Colonic mucosa (tissue), 4 donors: ENCODE measurements at regions not wholly inside any gene's neighbourhood (a gene's known extent, or its start where the extent isn't known, plus 50 kb on each side); places are given as distances from the start of the nearest gene placed in this dataset.

Experiments used
- DNase-seq: peaks from one replicate; pipeline ENCODE4 v3.0.0-alpha.2; 2020
- H3K27ac ChIP-seq: fragments of 200-600 bp; one replicate; pipeline ENCODE4 v1.8.0; 2021
- H3K27me3 ChIP-seq: fragments of 200-600 bp; one replicate; pipeline ENCODE4 v1.8.0; 2021
- H3K36me3 ChIP-seq: fragments of 200-600 bp; one replicate; pipeline ENCODE4 v1.8.0; 2021
- H3K4me1 ChIP-seq: fragments of 200-600 bp; one replicate; pipeline ENCODE4 v1.8.0; 2021; ENCODE audit warnings: mild to moderate bottlenecking
- H3K4me3 ChIP-seq: fragments of 200-600 bp; one replicate; pipeline ENCODE4 v1.8.0; 2021
- H3K9ac ChIP-seq, 2 donors: one replicate each; pipeline ENCODE4 v1.7.0; 2013; ENCODE audit warnings: control low read depth in 2 of 2, low read depth in 2 of 2, low read length in 2 of 2
- H3K9me3 ChIP-seq: fragments of 200-600 bp; one replicate; pipeline ENCODE4 v1.8.0; 2021
- CTCF ChIP-seq: fragments of 200-600 bp; IDR thresholded peaks from one replicate; pipeline ENCODE4 v1.8.0; 2022; ENCODE audit warnings: antibody characterized with exemption, mild to moderate bottlenecking
- intact Hi-C: fragments of 100-400 bp; cut with DNase I; formaldehyde crosslinking; loops from one replicate; pipeline ENCODE4 v1.14.1; 2022
- donor health status: healthy.
- donor health status: DM: no; HTN: no; CAD: no.
- donor health status: DM: no; HTN: no; CAD: no.

- H3K4me1 ChIP-seq, result no peaks in the 10 kb centered on the region
- H3K4me3 ChIP-seq, result no peak overlapping the region
- H3K36me3 ChIP-seq, result no peaks in the 10 kb centered on the region
- intact Hi-C loops, result no loop called here
- no peaks in the 10 kb centered on the region for H3K27me3 ChIP-seq
- no peak for DNase-seq
- no peaks in the 10 kb centered on the region for H3K9me3 ChIP-seq
- H3K9ac ChIP-seq, result no peak overlapping the region
- no peak for TF ChIP-seq CTCF
- no peak overlapping the region for H3K27ac ChIP-seq
Observed at GRCh38 chr13:105105471-105105870, 1430.0 kb downstream of the EFNB2 start.

GRCh38 chr13:105097521-105097920 is 1437.9 kb downstream of the EFNB2 start:
- Histone ChIP-seq H3K27ac (no peak overlapping the region), H3K4me1 (no peaks in the 10 kb centered on the region), H3K9ac (no peak overlapping the region), H3K27me3 (no peaks in the 10 kb centered on the region), H3K9me3 (no peaks in the 10 kb centered on the region), H3K36me3 (no peaks in the 10 kb centered on the region), H3K4me3 (no peak overlapping the region)
- DNase-seq, result no peak
- intact Hi-C loops, result no loop called here
- no peak for TF ChIP-seq CTCF

GRCh38 chr13:105089858-105090643 is 1445.4 kb downstream of the EFNB2 start:
- intact Hi-C loops, result no loop called here
- TF ChIP-seq CTCF, result no peak
- Histone ChIP-seq H3K27me3 (no peaks in the 10 kb centered on the region), H3K4me1 (no peaks in the 10 kb centered on the region), H3K4me3 (no peak overlapping the region), H3K9ac (no peak overlapping the region), H3K9me3 (no peaks in the 10 kb centered on the region), H3K27ac (no peak overlapping the region), H3K36me3 (no peaks in the 10 kb centered on the region)
- DNase-seq, result no peak

GRCh38 chr13:105087945-105088344 is 1447.5 kb downstream of the EFNB2 start:
- Histone ChIP-seq H3K27me3 (no peaks in the 10 kb centered on the region), H3K9ac (no peak overlapping the region), H3K27ac (no peak overlapping the region), H3K4me3 (no peak overlapping the region), H3K9me3 (no peaks in the 10 kb centered on the region), H3K36me3 (no peaks in the 10 kb centered on the region), H3K4me1 (no peaks in the 10 kb centered on the region)
- DNase-seq, result no peak
- no peak for TF ChIP-seq CTCF
- intact Hi-C loops, result no loop called here

- Histone ChIP-seq H3K27me3 (no peaks in the 10 kb centered on the region), H3K4me1 (no peaks in the 10 kb centered on the region), H3K36me3 (no peaks in the 10 kb centered on the region), H3K9me3 (no peaks in the 10 kb centered on the region), H3K27ac (no peak overlapping the region), H3K9ac (no peak overlapping the region), H3K4me3 (no peak overlapping the region)
- DNase-seq, result no peak
- intact Hi-C loops, result no loop called here
- no peak for TF ChIP-seq CTCF
Observed at GRCh38 chr13:105084931-105085330, 1450.5 kb downstream of the EFNB2 start.
